Stomach (tissue), 8 donors: ENCODE measurements at regions not wholly inside any gene's neighbourhood (a gene's known extent, or its start where the extent isn't known, plus 50 kb on each side); places are given as distances from the start of the nearest gene placed in this dataset.

Experiments
- DNase-seq, 2 donors: peaks; one replicate each; pipeline versions ENCODE4 v3.0.0 to v3.0.0-alpha.2; 2013 to 2019
- H3K27ac ChIP-seq, 5 donors: fragments of 200-600 bp in 4 of 5; sonication (generic) in 4 of 5; one replicate each; pipeline ENCODE4 v1.5.1; 2013 to 2019; ENCODE audit warnings: mild to moderate bottlenecking in 1 of 5, moderate library complexity in 1 of 5
- H3K27me3 ChIP-seq, 3 donors: fragments of 200-600 bp; sonication (generic); one replicate each; pipeline ENCODE4 v1.5.1; 2017 to 2019; ENCODE audit warnings: mixed run types in 1 of 3
- H3K36me3 ChIP-seq, 4 donors: fragments of 200-600 bp; sonication (generic); 1 replicate in 3 of 4; 2 replicates in 1 of 4; pipeline ENCODE4 v1.5.1; 2016 to 2019
- H3K4me1 ChIP-seq, 4 donors: fragments of 200-600 bp; sonication (generic); one replicate each; pipeline ENCODE4 v1.5.1; 2016 to 2019
- H3K4me3 ChIP-seq, 4 donors: fragments of 200-600 bp; sonication (generic) in 3 of 4; one replicate each; pipeline ENCODE4 v1.5.1; 2016 to 2019; ENCODE audit warnings: mild to moderate bottlenecking in 1 of 4
- H3K9me3 ChIP-seq, 4 donors: fragments of 200-600 bp; sonication (generic); one replicate each; pipeline ENCODE4 v1.5.1; 2016 to 2019
- CTCF ChIP-seq, 7 experiments: fragments of 450-650 bp in 4 of 7; fragments of 200-600 bp in 3 of 7; sonication (generic) in 3 of 7; IDR thresholded peaks; one replicate each; pipeline ENCODE4 v1.5.1; 2016 to 2019; ENCODE audit warnings: antibody characterized with exemption in 7 of 7, control low read depth in 2 of 7, mild to moderate bottlenecking in 1 of 7
- EP300 ChIP-seq: sonication (generic); formaldehyde crosslinking; IDR thresholded peaks from one replicate; pipeline ENCODE4 v1.6.1; 2017; ENCODE audit warnings: antibody characterized with exemption
- POLR2A ChIP-seq, 4 donors: fragments of 450-650 bp; IDR thresholded peaks; one replicate each; pipeline ENCODE4 v1.6.1; 2016; ENCODE audit warnings: antibody characterized with exemption in 4 of 4, control low read depth in 2 of 4, mild to moderate bottlenecking in 1 of 4, moderate library complexity in 1 of 4
- POLR2AphosphoS5 ChIP-seq, 3 donors: sonication (generic); formaldehyde crosslinking; IDR thresholded peaks; one replicate each; pipeline ENCODE4 v1.6.1; 2016; ENCODE audit warnings: antibody characterized with exemption in 3 of 3
- WGBS, 5 donors: extraction: QIAGEN DNeasy Blood & Tissue Kit in 3 of 5; methylation state at CpG; one replicate each; pipeline versions ENCODE4 v1.1.5 to v1.1.7; 2013 to 2018; 5-methylcytosine and 5-hydroxymethylcytosine counted together
- intact Hi-C: fragments of 100-400 bp; cut with DNase I; formaldehyde crosslinking; loops from one replicate; pipeline ENCODE4 v1.15.1; 2023; ENCODE audit warnings: low total_unique reads
- donor health status: healthy with polysubstance abuse.
- donor health status: Bipolar disorder and iron deficiency.
- donor health status: healthy.

GRCh38 chr6:153787341-153787606, 251.8 kb upstream of the OPRM1 start:
- 0 to 97% (median 3%) methylated on average over 1 of the region's 1 CpG; no CpG with 5 or more reads in 1 of the 5 donors for WGBS, 5 donors
- no peaks in the 10 kb centered on the region for H3K9me3 ChIP-seq
- no peaks in the 10 kb centered on the region for H3K4me1 ChIP-seq
- H3K4me3 ChIP-seq: no peak overlapping the region
- DNase-seq: no peak
- no peaks in the 10 kb centered on the region for H3K36me3 ChIP-seq
- no peak overlapping the region for H3K27ac ChIP-seq
- H3K27me3 ChIP-seq: no peaks in the 10 kb centered on the region
- intact Hi-C loops: no loop called here
- TF ChIP-seq EP300 (no peak), CTCF (IDR thresholded peaks at IDR 0.05) (no peak), POLR2A (IDR thresholded peaks at IDR 0.05) (no peak), POLR2AphosphoS5 (IDR thresholded peaks at IDR 0.05) (no peak)

GRCh38 chr6:153781306-153781705, 257.7 kb upstream of the OPRM1 start:
- no peak for TF ChIP-seq POLR2A (IDR thresholded peaks at IDR 0.05)
- Histone ChIP-seq H3K9me3 (peaks cover 0 to 9% (median 0%) of the 10 kb centered on the region in 4 donors), H3K27me3 (no peaks in the 10 kb centered on the region), H3K27ac (no peak overlapping the region), H3K4me1 (no peaks in the 10 kb centered on the region), H3K36me3 (no peaks in the 10 kb centered on the region), H3K4me3 (no peak overlapping the region)
- intact Hi-C loops: no loop called here
- DNase-seq: no peak
- WGBS, 5 donors: 78 to 92% (median 79%) methylated on average over 1 of the region's 1 CpG

- no peak for DNase-seq
- TF ChIP-seq EP300: no peak
- no peak for TF ChIP-seq CTCF (IDR thresholded peaks at IDR 0.05)
- no peak for TF ChIP-seq POLR2A (IDR thresholded peaks at IDR 0.05)
- TF ChIP-seq POLR2AphosphoS5 (IDR thresholded peaks at IDR 0.05): no peak
- Histone ChIP-seq H3K27me3 (no peaks in the 10 kb centered on the region), H3K4me1 (no peaks in the 10 kb centered on the region), H3K27ac (no peak overlapping the region), H3K4me3 (no peak overlapping the region), H3K36me3 (no peaks in the 10 kb centered on the region), H3K9me3 (peaks cover 0 to 9% (median 0%) of the 10 kb centered on the region in 4 donors)
- 83 to 90% (median 84%) methylated on average over 1 of the region's 1 CpG for WGBS, 5 donors
- intact Hi-C loops: no loop called here
Observed at GRCh38 chr6:153780011-153780410, 259.0 kb upstream of the OPRM1 start.

- WGBS, 5 donors: 79 to 89% (median 81%) methylated on average over 2 of the region's 2 CpGs
- Histone ChIP-seq H3K4me3 (no peak overlapping the region), H3K27ac (no peak overlapping the region), H3K36me3 (no peaks in the 10 kb centered on the region), H3K4me1 (no peaks in the 10 kb centered on the region), H3K9me3 (peaks cover 0 to 9% (median 0%) of the 10 kb centered on the region in 4 donors), H3K27me3 (no peaks in the 10 kb centered on the region)
- TF ChIP-seq CTCF (IDR thresholded peaks at IDR 0.05): no peak
- TF ChIP-seq EP300: no peak
- no peak for TF ChIP-seq POLR2AphosphoS5 (IDR thresholded peaks at IDR 0.05)
- no peak for TF ChIP-seq POLR2A (IDR thresholded peaks at IDR 0.05)
- no peak for DNase-seq
- intact Hi-C loops: no loop called here
Observed at GRCh38 chr6:153778216-153778615, 260.8 kb upstream of the OPRM1 start.

- intact Hi-C loops: no loop called here
- Histone ChIP-seq H3K27ac (no peak overlapping the region), H3K9me3 (no peaks in the 10 kb centered on the region), H3K27me3 (no peaks in the 10 kb centered on the region), H3K36me3 (no peaks in the 10 kb centered on the region), H3K4me3 (no peak overlapping the region), H3K4me1 (no peaks in the 10 kb centered on the region)
- TF ChIP-seq POLR2AphosphoS5 (IDR thresholded peaks at IDR 0.05): no peak
- no peak for TF ChIP-seq POLR2A (IDR thresholded peaks at IDR 0.05)
- no peak for TF ChIP-seq EP300
- no peak for DNase-seq
Observed at GRCh38 chr6:153771577-153771976, 267.5 kb upstream of the OPRM1 start.

- no peak for DNase-seq
- Histone ChIP-seq H3K36me3 (no peaks in the 10 kb centered on the region), H3K27me3 (no peaks in the 10 kb centered on the region), H3K9me3 (no peaks in the 10 kb centered on the region), H3K4me1 (no peaks in the 10 kb centered on the region), H3K4me3 (no peak overlapping the region), H3K27ac (no peak overlapping the region)
- WGBS, 5 donors: 51 to 70% (median 60%) methylated on average over 5 of the region's 5 CpGs
- no peak for TF ChIP-seq CTCF (IDR thresholded peaks at IDR 0.05)
- no peak for TF ChIP-seq POLR2AphosphoS5 (IDR thresholded peaks at IDR 0.05)
- TF ChIP-seq POLR2A (IDR thresholded peaks at IDR 0.05): no peak
- TF ChIP-seq EP300: no peak
- intact Hi-C loops: no loop called here
Observed at GRCh38 chr6:153767127-153767526, 271.9 kb upstream of the OPRM1 start.
